Upper lobe of left lung (tissue), 6 donors: ENCODE measurements at regions not wholly inside any gene's neighbourhood (a gene's known extent, or its start where the extent isn't known, plus 50 kb on each side); places are given as distances from the start of the nearest gene placed in this dataset.
A peak's percentile ranks its signal among the peaks of the same experiment; 100 is the strongest.

Experiments used
- ATAC-seq, 2 donors: fragments of 200-7000 bp; cut with Tn5 transposase; one replicate each; pipeline ENCODE4 v1.9.1; 2022; ENCODE audit warnings: mild to moderate bottlenecking in 2 of 2, moderate library complexity in 2 of 2; ENCODE audit not compliant: low FRiP score in 2 of 2
- DNase-seq, 2 donors: peaks; one replicate each; pipeline ENCODE4 v3.0.0-alpha.2; 2019 to 2020
- H3K27ac ChIP-seq, 4 donors: fragments of 200-600 bp; sonication (generic); one replicate each; pipeline ENCODE4 v1.5.1; 2016 to 2019
- H3K27me3 ChIP-seq, 4 donors: fragments of 200-600 bp; sonication (generic); one replicate each; pipeline ENCODE4 v1.5.1; 2017 to 2019
- H3K36me3 ChIP-seq, 4 donors: fragments of 200-600 bp; sonication (generic); one replicate each; pipeline ENCODE4 v1.5.1; 2016 to 2019
- H3K4me1 ChIP-seq, 4 donors: fragments of 200-600 bp; sonication (generic); one replicate each; pipeline ENCODE4 v1.5.1; 2018 to 2019
- H3K4me3 ChIP-seq, 4 donors: fragments of 200-600 bp; sonication (generic); one replicate each; pipeline ENCODE4 v1.5.1; 2017 to 2019; ENCODE audit warnings: mild to moderate bottlenecking in 2 of 4, moderate library complexity in 1 of 4
- H3K9me3 ChIP-seq, 4 donors: fragments of 200-600 bp; sonication (generic); one replicate each; pipeline ENCODE4 v1.5.1; 2018 to 2019
- EP300 ChIP-seq, 4 donors: sonication (generic); formaldehyde crosslinking; IDR thresholded peaks; one replicate each; pipeline ENCODE4 v1.5.1; 2017; ENCODE audit warnings: antibody characterized with exemption in 4 of 4, control low read depth in 2 of 4
- POLR2A ChIP-seq, 4 donors: fragments of 450-650 bp; IDR thresholded peaks; one replicate each; pipeline ENCODE4 v1.5.1; 2016 to 2017; ENCODE audit warnings: antibody characterized with exemption in 4 of 4, mild to moderate bottlenecking in 2 of 4
- POLR2AphosphoS5 ChIP-seq, 2 donors: sonication (generic); formaldehyde crosslinking; IDR thresholded peaks; one replicate each; pipeline ENCODE4 v1.5.1; 2017; ENCODE audit warnings: antibody characterized with exemption in 2 of 2
- WGBS, 2 donors: methylation state at CpG; one replicate each; pipeline ENCODE4 v1.1.5; 2017 to 2018; 5-methylcytosine and 5-hydroxymethylcytosine counted together
- TF ChIP-seq, protein P1 (sequence below), 6 experiments: fragments of 450-650 bp in 4 of 6; fragments of 200-600 bp in 2 of 6; sonication (generic) in 2 of 6; IDR thresholded peaks; one replicate each; pipeline ENCODE4 v1.5.1; 2016 to 2019; ENCODE audit warnings: antibody characterized with exemption in 6 of 6
- donor health status: DM: no; HTN: no; CAD: no; lungs with moderate emphysema.
- donor health status: DM: no; HTN: yes; CAD: no; lungs with severe emphysema.

DNA sequence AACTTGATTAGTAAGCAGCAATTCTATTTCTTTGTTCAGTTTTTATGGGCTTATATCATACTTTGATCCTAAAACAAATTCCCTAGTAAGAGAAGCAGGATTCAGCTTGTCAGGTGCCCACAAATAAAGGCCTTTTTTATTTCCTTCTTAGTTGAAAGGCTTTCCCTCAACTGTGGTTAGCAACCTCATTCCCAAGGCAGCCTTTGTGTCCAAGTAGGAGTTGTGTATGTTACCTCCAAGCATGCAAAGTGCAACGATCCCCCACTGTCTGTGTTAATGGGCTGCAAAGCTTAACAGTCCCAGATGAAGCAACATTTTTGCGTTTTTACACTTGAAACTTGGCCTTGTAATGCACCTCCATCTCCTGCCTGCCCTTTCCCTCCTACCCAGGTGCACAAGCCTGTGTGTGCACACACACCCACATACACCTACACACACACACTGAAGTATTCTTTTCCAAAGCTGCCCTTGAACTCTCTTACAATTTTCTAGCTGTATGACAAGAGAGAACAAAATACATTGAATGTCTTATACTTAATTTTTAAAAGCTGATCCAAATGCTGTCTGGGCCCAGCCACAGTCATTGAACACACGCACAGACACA is 278.2 kb downstream of the SNX13 start:
- H3K9me3 ChIP-seq = no peaks in the 10 kb centered on the region
- no peaks in the 10 kb centered on the region for H3K4me1 ChIP-seq
- peak in 1 of 2 donors; percentile 12 for ATAC-seq
- 67 to 78% methylated on average over 3 of the region's 3 CpGs for WGBS, 2 donors
- TF ChIP-seq, protein P1, sequence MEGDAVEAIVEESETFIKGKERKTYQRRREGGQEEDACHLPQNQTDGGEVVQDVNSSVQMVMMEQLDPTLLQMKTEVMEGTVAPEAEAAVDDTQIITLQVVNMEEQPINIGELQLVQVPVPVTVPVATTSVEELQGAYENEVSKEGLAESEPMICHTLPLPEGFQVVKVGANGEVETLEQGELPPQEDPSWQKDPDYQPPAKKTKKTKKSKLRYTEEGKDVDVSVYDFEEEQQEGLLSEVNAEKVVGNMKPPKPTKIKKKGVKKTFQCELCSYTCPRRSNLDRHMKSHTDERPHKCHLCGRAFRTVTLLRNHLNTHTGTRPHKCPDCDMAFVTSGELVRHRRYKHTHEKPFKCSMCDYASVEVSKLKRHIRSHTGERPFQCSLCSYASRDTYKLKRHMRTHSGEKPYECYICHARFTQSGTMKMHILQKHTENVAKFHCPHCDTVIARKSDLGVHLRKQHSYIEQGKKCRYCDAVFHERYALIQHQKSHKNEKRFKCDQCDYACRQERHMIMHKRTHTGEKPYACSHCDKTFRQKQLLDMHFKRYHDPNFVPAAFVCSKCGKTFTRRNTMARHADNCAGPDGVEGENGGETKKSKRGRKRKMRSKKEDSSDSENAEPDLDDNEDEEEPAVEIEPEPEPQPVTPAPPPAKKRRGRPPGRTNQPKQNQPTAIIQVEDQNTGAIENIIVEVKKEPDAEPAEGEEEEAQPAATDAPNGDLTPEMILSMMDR (IDR thresholded peaks at IDR 0.05) = no peak
- TF ChIP-seq POLR2A (IDR thresholded peaks at IDR 0.05) (no peak), EP300 (IDR thresholded peaks at IDR 0.05) (no peak), POLR2AphosphoS5 (IDR thresholded peaks at IDR 0.05) (no peak)
- no peak overlapping the region for H3K4me3 ChIP-seq
- H3K36me3 ChIP-seq = no peaks in the 10 kb centered on the region
- no peaks in the 10 kb centered on the region for H3K27me3 ChIP-seq
- no peak overlapping the region for H3K27ac ChIP-seq
- no peak for DNase-seq

DNA sequence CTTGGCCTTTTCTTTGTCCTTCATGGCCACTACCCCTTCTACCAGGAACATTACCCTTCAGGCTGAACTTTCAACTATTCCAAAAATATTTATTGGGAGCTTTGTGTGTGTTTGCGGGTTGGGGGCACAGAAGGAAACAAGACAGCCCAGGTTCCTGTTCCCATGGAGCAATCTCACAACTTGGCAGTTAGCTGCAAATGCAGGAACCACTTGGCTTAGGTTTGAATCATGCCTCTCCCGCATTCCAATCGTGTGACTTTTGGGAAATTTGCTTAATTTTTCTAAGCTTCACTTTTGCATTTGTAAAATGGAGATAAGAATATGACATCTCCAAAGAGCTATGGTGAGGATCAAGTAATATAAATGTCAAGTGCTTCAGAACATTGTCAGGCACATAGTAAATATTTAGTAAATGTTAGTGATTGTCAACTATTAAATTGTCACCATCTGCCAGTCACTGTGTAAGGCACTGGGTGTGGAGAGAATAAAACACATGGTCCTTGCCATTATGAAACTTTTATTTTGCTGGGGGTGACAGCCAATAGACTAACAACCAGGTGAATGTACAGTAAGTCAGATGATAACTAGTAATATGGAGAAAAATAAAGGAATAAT is 277.1 kb downstream of the SNX13 start:
- peak in 1 of 2 donors; percentile 56 for ATAC-seq
- WGBS, 2 donors = 75 to 93% methylated on average over 3 of the region's 3 CpGs

DNA sequence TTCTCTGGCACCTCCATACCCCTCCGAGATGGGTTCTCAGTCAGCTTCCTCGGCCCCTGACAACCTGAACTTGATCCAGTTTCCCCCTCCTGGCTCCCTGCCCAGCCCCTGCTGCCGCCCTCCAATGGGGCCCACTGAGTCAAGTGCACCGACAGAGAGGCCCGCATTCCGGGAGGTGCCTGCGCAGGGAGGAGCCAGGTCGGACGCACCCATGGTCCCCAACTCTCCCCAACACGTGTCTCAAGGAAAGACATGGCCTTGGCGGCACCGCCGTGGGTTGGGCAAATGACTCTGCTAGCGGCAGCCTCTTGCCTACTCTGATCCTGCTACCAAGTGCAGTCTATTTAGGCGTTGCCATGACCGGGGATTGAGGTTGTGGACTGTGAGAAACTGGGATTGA is 275.3 kb downstream of the SNX13 start:
- TF ChIP-seq, protein P1 (IDR thresholded peaks at IDR 0.05) = no peak
- TF ChIP-seq POLR2AphosphoS5 (IDR thresholded peaks at IDR 0.05) = no peak
- no peak for TF ChIP-seq POLR2A (IDR thresholded peaks at IDR 0.05)
- TF ChIP-seq EP300 (IDR thresholded peaks at IDR 0.05) = no peak
- DNase-seq = peak in 1 of 2 donors; percentile 71
- H3K27ac ChIP-seq = no peak overlapping the region
- no peak overlapping the region for H3K4me3 ChIP-seq
- 92 to 95% methylated on average over 7 to 16 of the region's 16 CpGs for WGBS, 2 donors
- H3K4me1 ChIP-seq = no peaks in the 10 kb centered on the region
- H3K9me3 ChIP-seq = no peaks in the 10 kb centered on the region
- H3K27me3 ChIP-seq = no peaks in the 10 kb centered on the region
- no peaks in the 10 kb centered on the region for H3K36me3 ChIP-seq
- peak in 1 of 2 donors; percentile 34 for ATAC-seq

More for the DNA sequence above, 277.1 kb downstream of the SNX13 start:
- Histone ChIP-seq H3K4me3 (no peak overlapping the region), H3K4me1 (no peaks in the 10 kb centered on the region), H3K36me3 (no peaks in the 10 kb centered on the region), H3K9me3 (no peaks in the 10 kb centered on the region), H3K27me3 (no peaks in the 10 kb centered on the region), H3K27ac (no peak overlapping the region)
- TF ChIP-seq POLR2A (IDR thresholded peaks at IDR 0.05) = no peak
- TF ChIP-seq EP300 (IDR thresholded peaks at IDR 0.05) = no peak
- TF ChIP-seq POLR2AphosphoS5 (IDR thresholded peaks at IDR 0.05) = peak in 1 of 2 donors; percentile 31
- TF ChIP-seq, protein P1 (IDR thresholded peaks at IDR 0.05) = no peak
- no peak for DNase-seq

DNA sequence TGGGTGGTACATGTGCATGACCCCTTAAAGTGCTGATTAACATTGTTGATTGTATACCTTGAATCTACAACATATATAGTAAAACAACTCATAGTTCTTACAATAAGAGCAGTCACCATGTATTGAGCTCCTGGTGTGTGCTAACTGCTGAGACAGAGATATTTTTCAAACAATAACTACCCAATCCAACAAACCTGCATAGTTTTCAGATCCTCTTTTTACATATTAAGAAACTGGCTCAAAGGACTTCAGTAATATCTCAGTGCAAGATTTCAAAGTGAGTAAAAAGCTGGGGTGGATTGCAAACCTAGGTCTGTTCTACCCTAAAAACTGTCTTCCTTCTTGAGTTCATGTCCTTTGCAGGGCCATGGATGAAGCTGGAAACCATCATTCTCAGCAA is 272.2 kb downstream of the SNX13 start:
- TF ChIP-seq EP300 (IDR thresholded peaks at IDR 0.05) = no peak
- ATAC-seq (no peak), DNase-seq (no peak)
- Histone ChIP-seq H3K36me3 (no peaks in the 10 kb centered on the region), H3K9me3 (no peaks in the 10 kb centered on the region), H3K27me3 (no peaks in the 10 kb centered on the region), H3K4me3 (no peak overlapping the region), H3K27ac (no peak overlapping the region), H3K4me1 (no peaks in the 10 kb centered on the region)

DNA sequence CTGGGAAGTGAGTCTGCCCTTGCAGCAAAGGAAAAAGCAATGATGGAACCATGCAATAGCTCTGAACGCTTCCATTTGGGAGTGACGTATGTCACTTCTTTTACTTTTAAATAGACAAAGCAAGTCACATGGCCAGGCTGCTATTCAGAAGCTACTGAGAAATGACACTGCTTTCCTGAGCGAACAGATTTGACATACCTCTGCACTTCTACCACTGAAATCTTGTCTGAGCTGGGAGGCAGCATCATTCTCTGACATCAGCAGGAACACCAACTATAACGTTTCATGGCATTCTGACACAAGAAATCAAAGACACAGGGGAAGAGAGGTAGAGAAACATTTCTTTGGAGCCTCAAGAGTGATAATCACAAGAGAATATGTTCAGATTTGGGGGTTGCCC is 271.1 kb downstream of the SNX13 start:
- Histone ChIP-seq H3K36me3 (no peaks in the 10 kb centered on the region), H3K27me3 (no peaks in the 10 kb centered on the region), H3K4me1 (no peaks in the 10 kb centered on the region), H3K27ac (no peak overlapping the region), H3K9me3 (no peaks in the 10 kb centered on the region), H3K4me3 (no peak overlapping the region)
- TF ChIP-seq POLR2AphosphoS5 (IDR thresholded peaks at IDR 0.05) (no peak), EP300 (IDR thresholded peaks at IDR 0.05) (no peak), POLR2A (IDR thresholded peaks at IDR 0.05) (no peak)
- TF ChIP-seq, protein P1 (IDR thresholded peaks at IDR 0.05) = no peak
- ATAC-seq = no peak
- no peak for DNase-seq
- WGBS, 2 donors = 90 to 97% methylated on average over 4 of the region's 4 CpGs
